HT1080 (cell line): ENCODE measurements at regions not wholly inside any gene's neighbourhood (a gene's known extent, or its start where the extent isn't known, plus 50 kb on each side); places are given as distances from the start of the nearest gene placed in this dataset.
"Not testable (repeated sequence)": the region's sequence is repeated elsewhere in the genome, so short reads cannot be mapped to it uniquely, and the experiment has no call there.

Experiments used
- DNase-seq: peaks from one replicate; pipeline ENCODE4 v3.0.0-alpha.2; 2015; ENCODE audit warnings: low read depth

GRCh38 chr9:39463696-39464095 lies 108.2 kb downstream of the SPATA31A1 start:
- DNase-seq, result not testable (repeated sequence)

GRCh38 chr9:39464122-39464777 lies 108.8 kb downstream of the SPATA31A1 start:
- peak; percentile 82 for DNase-seq

GRCh38 chr9:39474499-39474898 lies 119.0 kb downstream of the SPATA31A1 start:
- not testable (repeated sequence) for DNase-seq

GRCh38 chr9:39483073-39483472 lies 127.6 kb downstream of the SPATA31A1 start:
- DNase-seq, result not testable (repeated sequence)

- DNase-seq, result not testable (repeated sequence)
Observed at GRCh38 chr9:39483880-39484279, 128.4 kb downstream of the SPATA31A1 start.

GRCh38 chr9:39484292-39484691 lies 128.8 kb downstream of the SPATA31A1 start:
- DNase-seq, result not testable (repeated sequence)

GRCh38 chr9:39487477-39487876 lies 132.0 kb downstream of the SPATA31A1 start:
- DNase-seq, result not testable (repeated sequence)

- not testable (repeated sequence) for DNase-seq
Observed at GRCh38 chr9:39496248-39496647, 140.8 kb downstream of the SPATA31A1 start.

GRCh38 chr9:39503178-39503577 lies 147.7 kb downstream of the SPATA31A1 start:
- DNase-seq, result not testable (repeated sequence)

GRCh38 chr9:39527387-39528029 lies 172.0 kb downstream of the SPATA31A1 start:
- not testable (repeated sequence) for DNase-seq

- DNase-seq, result not testable (repeated sequence)
Observed at GRCh38 chr9:39532597-39532996, 177.1 kb downstream of the SPATA31A1 start.

GRCh38 chr9:39533001-39533762 lies 177.7 kb downstream of the SPATA31A1 start:
- DNase-seq, result not testable (repeated sequence)

- not testable (repeated sequence) for DNase-seq
Observed at GRCh38 chr9:39533763-39534548, 178.5 kb downstream of the SPATA31A1 start.

GRCh38 chr9:39534897-39535296 lies 179.4 kb downstream of the SPATA31A1 start:
- DNase-seq, result not testable (repeated sequence)

- DNase-seq, result not testable (repeated sequence)
Observed at GRCh38 chr9:39542157-39542556, 186.7 kb downstream of the SPATA31A1 start.

GRCh38 chr9:39545079-39545478 lies 189.6 kb downstream of the SPATA31A1 start:
- not testable (repeated sequence) for DNase-seq

- not testable (repeated sequence) for DNase-seq
Observed at GRCh38 chr9:39550573-39550972, 195.1 kb downstream of the SPATA31A1 start.

GRCh38 chr9:39551544-39551943 lies 196.1 kb downstream of the SPATA31A1 start:
- DNase-seq, result not testable (repeated sequence)

GRCh38 chr9:39552242-39552881 lies 196.9 kb downstream of the SPATA31A1 start:
- DNase-seq, result not testable (repeated sequence)

GRCh38 chr9:39554352-39554751 lies 198.9 kb downstream of the SPATA31A1 start:
- not testable (repeated sequence) for DNase-seq

- DNase-seq, result not testable (repeated sequence)
Observed at GRCh38 chr9:39559384-39559783, 203.9 kb downstream of the SPATA31A1 start.
